ENCODE measurements at regions not wholly inside any gene's neighbourhood (a gene's known extent, or its start where the extent isn't known, plus 50 kb on each side); places are given as distances from the start of the nearest gene placed in this dataset.

GRCh38 chr3:147712357-147712756 is 303.2 kb downstream of the ZIC1 start:
- TF ChIP-seq CTCF (IDR thresholded peaks at IDR 0.05) (no peak), POLR2A (IDR thresholded peaks at IDR 0.05) (no peak)
